ENCODE measurements at regions not wholly inside any gene's neighbourhood (a gene's known extent, or its start where the extent isn't known, plus 50 kb on each side); places are given as distances from the start of the nearest gene placed in this dataset.

- TF ChIP-seq REST (IDR thresholded peaks at IDR 0.05; ENCODE audit: insufficient read depth in 1 of 2, low read depth in 2 of 2, low read length in 2 of 2) (no peak), POLR2AphosphoS5 (IDR thresholded peaks at IDR 0.05; ENCODE audit: low read depth, low read length) (no peak), TAF1 (IDR thresholded peaks at IDR 0.05; ENCODE audit: borderline replicate concordance, insufficient read depth, low read length) (no peak), SIN3A (IDR thresholded peaks at IDR 0.05; ENCODE audit: borderline replicate concordance, insufficient read depth, low read length) (no peak), FOXP2 (optimal IDR thresholded peaks at IDR 0.05; ENCODE audit: borderline replicate concordance, extremely low read depth, extremely low read length, insufficient read depth) (no peak)
Observed at GRCh38 chr3:177733936-177734335, 536.7 kb upstream of the TBL1XR1 start.
